Forelimb muscle (tissue), 1 donor: ENCODE measurements at regions not wholly inside any gene's neighbourhood (a gene's known extent, or its start where the extent isn't known, plus 50 kb on each side); places are given as distances from the start of the nearest gene placed in this dataset.

Experiments
- DNase-seq: peaks from one replicate; pipeline ENCODE4 v3.0.0-alpha.2; 2013; ENCODE audit warnings: low read depth

GRCh38 chr16:72324578-72324977 lies 152.6 kb upstream of the PMFBP1 start:
- no peak for DNase-seq

- DNase-seq: no peak
These were observed 145.5 kb upstream of the PMFBP1 start for GRCh38 chr16:72317446-72317845.

- no peak for DNase-seq
These were observed 141.9 kb upstream of the PMFBP1 start for GRCh38 chr16:72313903-72314302.

GRCh38 chr16:72312828-72313227 lies 140.9 kb upstream of the PMFBP1 start:
- no peak for DNase-seq

- no peak for DNase-seq
These were observed 139.5 kb upstream of the PMFBP1 start for GRCh38 chr16:72311426-72311825.

GRCh38 chr16:72309001-72309400 lies 137.0 kb upstream of the PMFBP1 start:
- no peak for DNase-seq

- no peak for DNase-seq
These were observed 136.4 kb upstream of the PMFBP1 start for GRCh38 chr16:72308396-72308795.

GRCh38 chr16:72302332-72302731 lies 130.4 kb upstream of the PMFBP1 start:
- no peak for DNase-seq

GRCh38 chr16:72301523-72302236 lies 129.7 kb upstream of the PMFBP1 start:
- no peak for DNase-seq

GRCh38 chr16:72300892-72301291 lies 128.9 kb upstream of the PMFBP1 start:
- DNase-seq: no peak

GRCh38 chr16:72299684-72300243 lies 127.8 kb upstream of the PMFBP1 start:
- no peak for DNase-seq

- DNase-seq: no peak
These were observed 127.0 kb upstream of the PMFBP1 start for GRCh38 chr16:72298961-72299360.

GRCh38 chr16:72295914-72296313 lies 124.0 kb upstream of the PMFBP1 start:
- DNase-seq: no peak

GRCh38 chr16:72291531-72291981 lies 119.6 kb upstream of the PMFBP1 start:
- peak; percentile 22 for DNase-seq

GRCh38 chr16:72291121-72291520 lies 119.2 kb upstream of the PMFBP1 start:
- no peak for DNase-seq

GRCh38 chr16:72287649-72288048 lies 115.7 kb upstream of the PMFBP1 start:
- DNase-seq: no peak

GRCh38 chr16:72286936-72287620 lies 115.1 kb upstream of the PMFBP1 start:
- DNase-seq: no peak

GRCh38 chr16:72285728-72286127 lies 113.8 kb upstream of the PMFBP1 start:
- DNase-seq: no peak

GRCh38 chr16:72285324-72285723 lies 113.4 kb upstream of the PMFBP1 start:
- no peak for DNase-seq

- no peak for DNase-seq
These were observed 112.3 kb upstream of the PMFBP1 start for GRCh38 chr16:72284042-72284789.

GRCh38 chr16:72282362-72282761 lies 110.4 kb upstream of the PMFBP1 start:
- DNase-seq: no peak

GRCh38 chr16:72278301-72278700 lies 106.3 kb upstream of the PMFBP1 start:
- DNase-seq: no peak
